GM21423 (cell line): ENCODE measurements at regions not wholly inside any gene's neighbourhood (a gene's known extent, or its start where the extent isn't known, plus 50 kb on each side); places are given as distances from the start of the nearest gene placed in this dataset.

Experiments
- ATAC-seq: cut with Tn5 transposase; IDR thresholded peaks from one replicate; pipeline ENCODE4 v1.9.1; 2021; ENCODE audit warnings: mild to moderate bottlenecking, moderate library complexity; ENCODE audit not compliant: unreplicated experiment

GRCh38 chr14:97331526-97331925, 534.3 kb downstream of the VRK1 start:
- ATAC-seq: no peak

- no peak for ATAC-seq
These were observed 539.0 kb downstream of the VRK1 start for GRCh38 chr14:97336179-97336578.

- ATAC-seq: no peak
These were observed 539.6 kb downstream of the VRK1 start for GRCh38 chr14:97336816-97337215.

GRCh38 chr14:97337267-97337666, 540.1 kb downstream of the VRK1 start:
- no peak for ATAC-seq

- ATAC-seq: no peak
These were observed 540.5 kb downstream of the VRK1 start for GRCh38 chr14:97337670-97338069.

- ATAC-seq: no peak
These were observed 547.5 kb downstream of the VRK1 start for GRCh38 chr14:97344666-97345065.

GRCh38 chr14:97346675-97347074, 549.5 kb downstream of the VRK1 start:
- no peak for ATAC-seq

GRCh38 chr14:97349463-97349862, 552.3 kb downstream of the VRK1 start:
- ATAC-seq: no peak

GRCh38 chr14:97349946-97350345, 552.8 kb downstream of the VRK1 start:
- no peak for ATAC-seq

- no peak for ATAC-seq
These were observed 553.2 kb downstream of the VRK1 start for GRCh38 chr14:97350415-97350814.

GRCh38 chr14:97350894-97351731, 553.9 kb downstream of the VRK1 start:
- ATAC-seq: no peak

GRCh38 chr14:97353102-97353501, 555.9 kb downstream of the VRK1 start:
- ATAC-seq: no peak

- no peak for ATAC-seq
These were observed 557.0 kb downstream of the VRK1 start for GRCh38 chr14:97354119-97354722.

GRCh38 chr14:97359341-97359740, 562.2 kb downstream of the VRK1 start:
- ATAC-seq: no peak

GRCh38 chr14:97361181-97361580, 564.0 kb downstream of the VRK1 start:
- no peak for ATAC-seq

- ATAC-seq: no peak
These were observed 564.8 kb downstream of the VRK1 start for GRCh38 chr14:97361958-97362357.

- ATAC-seq: no peak
These were observed 569.2 kb downstream of the VRK1 start for GRCh38 chr14:97366400-97366799.

- no peak for ATAC-seq
These were observed 570.1 kb downstream of the VRK1 start for GRCh38 chr14:97367278-97367677.

- no peak for ATAC-seq
These were observed 570.9 kb downstream of the VRK1 start for GRCh38 chr14:97368049-97368448.

- no peak for ATAC-seq
These were observed 571.9 kb downstream of the VRK1 start for GRCh38 chr14:97368900-97369564.

- no peak for ATAC-seq
These were observed 572.7 kb downstream of the VRK1 start for GRCh38 chr14:97369901-97370300.

- no peak for ATAC-seq
These were observed 579.1 kb downstream of the VRK1 start for GRCh38 chr14:97376310-97376709.
